ENCODE measurements at regions not wholly inside any gene's neighbourhood (a gene's known extent, or its start where the extent isn't known, plus 50 kb on each side); places are given as distances from the start of the nearest gene placed in this dataset.

DNA sequence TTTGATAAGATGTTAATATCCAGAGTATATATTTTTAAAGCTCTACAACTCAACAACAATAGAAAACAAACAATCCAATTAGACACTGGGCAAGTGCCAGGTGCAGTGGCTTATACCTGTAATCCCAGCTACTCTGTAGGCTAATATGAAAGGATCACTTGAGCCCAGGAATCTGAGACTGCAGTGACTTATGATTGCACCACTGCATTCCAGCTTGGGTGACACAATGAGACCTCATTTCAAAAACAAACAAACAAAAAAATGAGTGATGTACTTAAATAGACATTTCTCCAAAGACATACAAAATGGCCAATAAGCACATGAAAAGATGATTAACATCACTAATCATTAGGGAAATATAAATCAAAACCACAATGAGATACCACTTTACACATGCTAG lies 356.8 kb upstream of the PCDH10 start:
- TF ChIP-seq BCL3 (CRISPR knock-in tag; IDR thresholded peaks at IDR 0.05) (no peak), ZBTB34 (CRISPR knock-in tag; IDR thresholded peaks at IDR 0.05) (no peak), ZNF710 (CRISPR knock-in tag; IDR thresholded peaks at IDR 0.05; ENCODE audit: borderline replicate concordance) (no peak), MTA1 (CRISPR knock-in tag; IDR thresholded peaks at IDR 0.05; ENCODE audit: borderline replicate concordance) (no peak), GABPB1 (CRISPR knock-in tag; IDR thresholded peaks at IDR 0.05) (no peak)
- TF ChIP-seq, protein P1, sequence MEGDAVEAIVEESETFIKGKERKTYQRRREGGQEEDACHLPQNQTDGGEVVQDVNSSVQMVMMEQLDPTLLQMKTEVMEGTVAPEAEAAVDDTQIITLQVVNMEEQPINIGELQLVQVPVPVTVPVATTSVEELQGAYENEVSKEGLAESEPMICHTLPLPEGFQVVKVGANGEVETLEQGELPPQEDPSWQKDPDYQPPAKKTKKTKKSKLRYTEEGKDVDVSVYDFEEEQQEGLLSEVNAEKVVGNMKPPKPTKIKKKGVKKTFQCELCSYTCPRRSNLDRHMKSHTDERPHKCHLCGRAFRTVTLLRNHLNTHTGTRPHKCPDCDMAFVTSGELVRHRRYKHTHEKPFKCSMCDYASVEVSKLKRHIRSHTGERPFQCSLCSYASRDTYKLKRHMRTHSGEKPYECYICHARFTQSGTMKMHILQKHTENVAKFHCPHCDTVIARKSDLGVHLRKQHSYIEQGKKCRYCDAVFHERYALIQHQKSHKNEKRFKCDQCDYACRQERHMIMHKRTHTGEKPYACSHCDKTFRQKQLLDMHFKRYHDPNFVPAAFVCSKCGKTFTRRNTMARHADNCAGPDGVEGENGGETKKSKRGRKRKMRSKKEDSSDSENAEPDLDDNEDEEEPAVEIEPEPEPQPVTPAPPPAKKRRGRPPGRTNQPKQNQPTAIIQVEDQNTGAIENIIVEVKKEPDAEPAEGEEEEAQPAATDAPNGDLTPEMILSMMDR (CRISPR knock-in tag; IDR thresholded peaks at IDR 0.05), result no peak
- TF ChIP-seq, protein P2, sequence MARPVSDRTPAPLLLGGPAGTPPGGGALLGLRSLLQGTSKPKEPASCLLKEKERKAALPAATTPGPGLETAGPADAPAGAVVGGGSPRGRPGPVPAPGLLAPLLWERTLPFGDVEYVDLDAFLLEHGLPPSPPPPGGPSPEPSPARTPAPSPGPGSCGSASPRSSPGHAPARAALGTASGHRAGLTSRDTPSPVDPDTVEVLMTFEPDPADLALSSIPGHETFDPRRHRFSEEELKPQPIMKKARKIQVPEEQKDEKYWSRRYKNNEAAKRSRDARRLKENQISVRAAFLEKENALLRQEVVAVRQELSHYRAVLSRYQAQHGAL (CRISPR knock-in tag; IDR thresholded peaks at IDR 0.05; ENCODE audit: not compliant biosample characterization), result no peak
- TF ChIP-seq, protein P3, sequence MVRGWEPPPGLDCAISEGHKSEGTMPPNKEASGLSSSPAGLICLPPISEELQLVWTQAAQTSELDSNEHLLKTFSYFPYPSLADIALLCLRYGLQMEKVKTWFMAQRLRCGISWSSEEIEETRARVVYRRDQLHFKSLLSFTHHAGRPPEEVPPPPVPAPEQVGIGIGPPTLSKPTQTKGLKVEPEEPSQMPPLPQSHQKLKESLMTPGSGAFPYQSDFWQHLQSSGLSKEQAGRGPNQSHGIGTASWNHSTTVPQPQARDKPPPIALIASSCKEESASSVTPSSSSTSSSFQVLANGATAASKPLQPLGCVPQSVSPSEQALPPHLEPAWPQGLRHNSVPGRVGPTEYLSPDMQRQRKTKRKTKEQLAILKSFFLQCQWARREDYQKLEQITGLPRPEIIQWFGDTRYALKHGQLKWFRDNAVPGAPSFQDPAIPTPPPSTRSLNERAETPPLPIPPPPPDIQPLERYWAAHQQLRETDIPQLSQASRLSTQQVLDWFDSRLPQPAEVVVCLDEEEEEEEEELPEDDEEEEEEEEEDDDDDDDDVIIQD (CRISPR knock-in tag; IDR thresholded peaks at IDR 0.05; ENCODE audit: low read depth), result no peak

Measured in HepG2 (cell line).